Hepatocyte (in vitro differentiated cells): ENCODE measurements at regions not wholly inside any gene's neighbourhood (a gene's known extent, or its start where the extent isn't known, plus 50 kb on each side); places are given as distances from the start of the nearest gene placed in this dataset.

Source experiments
- DNase-seq: peaks from one replicate; pipeline ENCODE4 v3.0.0-alpha.2; 2016; ENCODE audit warnings: low spot score
- H2AFZ ChIP-seq: fragments of 200-600 bp; sonication (generic); 2 replicates; pipeline ENCODE4 v1.6.0; 2016; ENCODE audit warnings: antibody characterized with exemption, mild to moderate bottlenecking
- H3K27ac ChIP-seq: fragments of 200-600 bp; sonication (generic); 2 replicates; pipeline ENCODE4 v1.5.1; 2016; ENCODE audit warnings: mild to moderate bottlenecking
- H3K27me3 ChIP-seq: fragments of 200-600 bp; sonication (generic); 2 replicates; pipeline ENCODE4 v1.6.1; 2016
- H3K36me3 ChIP-seq: fragments of 200-600 bp; sonication (generic); replicated peaks from 2 replicates; pipeline ENCODE4 v1.5.1; 2016; ENCODE audit warnings: low read depth; ENCODE audit not compliant: insufficient read depth
- H3K4me1 ChIP-seq: fragments of 200-600 bp; sonication (generic); 2 replicates; pipeline ENCODE4 v1.5.1; 2016; ENCODE audit warnings: mild to moderate bottlenecking, moderate library complexity; ENCODE audit not compliant: insufficient read depth
- H3K4me2 ChIP-seq: fragments of 200-600 bp; sonication (generic); 2 replicates; pipeline ENCODE4 v1.6.0; 2016
- H3K4me3 ChIP-seq: fragments of 200-600 bp; sonication (generic); 2 replicates; pipeline ENCODE4 v1.5.1; 2016; ENCODE audit warnings: mild to moderate bottlenecking
- H3K79me2 ChIP-seq: fragments of 200-600 bp; sonication (generic); 2 replicates; pipeline ENCODE4 v1.6.0; 2017; ENCODE audit warnings: mild to moderate bottlenecking
- H3K9me2 ChIP-seq: fragments of 200-600 bp; sonication (generic); replicated peaks from 2 replicates; pipeline ENCODE4 v1.6.0; 2017; ENCODE audit warnings: mild to moderate bottlenecking; ENCODE audit not compliant: insufficient read depth
- H3K9me3 ChIP-seq: fragments of 200-600 bp; sonication (generic); 2 replicates; pipeline ENCODE4 v1.5.1; 2016; ENCODE audit warnings: low read depth, mild to moderate bottlenecking
- H4K20me1 ChIP-seq: fragments of 200-600 bp; sonication (generic); 2 replicates; pipeline ENCODE4 v1.6.0; 2016; ENCODE audit warnings: mild to moderate bottlenecking; ENCODE audit not compliant: insufficient read depth, poor library complexity, severe bottlenecking
- CTCF ChIP-seq: fragments of 200-600 bp; sonication (generic); IDR thresholded peaks from 2 replicates; pipeline ENCODE4 v1.5.1; 2016; ENCODE audit warnings: antibody characterized with exemption, mild to moderate bottlenecking; ENCODE audit not compliant: poor library complexity
- EZH2 ChIP-seq: fragments of 200-600 bp; sonication (generic); IDR thresholded peaks from 2 replicates; pipeline ENCODE4 v1.6.1; 2016; ENCODE audit warnings: antibody characterized with exemption, mild to moderate bottlenecking, borderline replicate concordance
- EZH2phosphoT487 ChIP-seq: fragments of 200-600 bp; sonication (generic); IDR thresholded peaks from one replicate; pipeline ENCODE4 v1.6.1; 2018; ENCODE audit warnings: antibody characterized with exemption, mild to moderate bottlenecking, low read depth, moderate library complexity; ENCODE audit not compliant: unreplicated experiment, severe bottlenecking
- WGBS: methylation state at CpG from one replicate; pipeline ENCODE4 v1.1.6; 2016; ENCODE audit warnings: low lambda C conversion rate; ENCODE audit errors: missing lambda C conversion rate; 5-methylcytosine and 5-hydroxymethylcytosine counted together

- no peaks in the 10 kb centered on the region for H3K9me3 ChIP-seq
- H3K4me3 ChIP-seq: no peak overlapping the region
- WGBS: 92% methylated on average over 14 of the region's 14 CpGs
Observed at GRCh38 chr20:57786304-57786932, 76.6 kb upstream of the PMEPA1 start.

GRCh38 chr20:57785720-57786119 lies 75.9 kb upstream of the PMEPA1 start:
- 83% methylated on average over 6 of the region's 6 CpGs for WGBS
- H3K4me1 ChIP-seq: no peaks in the 10 kb centered on the region
- H3K9me2 ChIP-seq: no peaks in the 10 kb centered on the region
- no peaks in the 10 kb centered on the region for H3K27me3 ChIP-seq
- no peaks in the 10 kb centered on the region for H3K36me3 ChIP-seq
- H3K9me3 ChIP-seq: no peaks in the 10 kb centered on the region
- H3K79me2 ChIP-seq: no peaks in the 10 kb centered on the region
- TF ChIP-seq EZH2 (no peak), CTCF (no peak), EZH2phosphoT487 (no peak)
- H3K4me2 ChIP-seq: no peak overlapping the region
- DNase-seq: no peak
- H3K4me3 ChIP-seq: no peak overlapping the region
- no peak overlapping the region for H3K27ac ChIP-seq
- no peak overlapping the region for H2AFZ ChIP-seq
- H4K20me1 ChIP-seq: no peaks in the 10 kb centered on the region

More at GRCh38 chr20:57786304-57786932, 76.6 kb upstream of the PMEPA1 start:
- Histone ChIP-seq H3K4me1 (no peaks in the 10 kb centered on the region), H4K20me1 (no peaks in the 10 kb centered on the region), H3K36me3 (no peaks in the 10 kb centered on the region), H3K27ac (no peak overlapping the region), H3K9me2 (no peaks in the 10 kb centered on the region), H2AFZ (no peak overlapping the region), H3K27me3 (no peaks in the 10 kb centered on the region), H3K4me2 (no peak overlapping the region), H3K79me2 (no peaks in the 10 kb centered on the region)
- TF ChIP-seq EZH2phosphoT487: no peak
- no peak for TF ChIP-seq EZH2
- TF ChIP-seq CTCF: no peak
- DNase-seq: no peak

GRCh38 chr20:57785061-57785460 lies 75.2 kb upstream of the PMEPA1 start:
- TF ChIP-seq EZH2phosphoT487 (no peak), CTCF (no peak), EZH2 (no peak)

More at GRCh38 chr20:57785061-57785460, 75.2 kb upstream of the PMEPA1 start:
- WGBS: 91% methylated on average over 4 of the region's 4 CpGs
- Histone ChIP-seq H3K27me3 (no peaks in the 10 kb centered on the region), H3K4me3 (no peak overlapping the region), H2AFZ (no peak overlapping the region), H3K4me1 (no peaks in the 10 kb centered on the region), H3K36me3 (no peaks in the 10 kb centered on the region), H3K9me2 (no peaks in the 10 kb centered on the region), H4K20me1 (no peaks in the 10 kb centered on the region), H3K27ac (no peak overlapping the region), H3K9me3 (no peaks in the 10 kb centered on the region), H3K79me2 (no peaks in the 10 kb centered on the region), H3K4me2 (no peak overlapping the region)
- DNase-seq: no peak
